ENCODE measurements at regions not wholly inside any gene's neighbourhood (a gene's known extent, or its start where the extent isn't known, plus 50 kb on each side); places are given as distances from the start of the nearest gene placed in this dataset.

- TF ChIP-seq GMEB1 (CRISPR knock-in tag; IDR thresholded peaks at IDR 0.05) (no peak), ZFP1 (CRISPR knock-in tag; IDR thresholded peaks at IDR 0.05) (peak; percentile 8; the same call in 1 of the 2 replicates), ELF4 (CRISPR knock-in tag; IDR thresholded peaks at IDR 0.05) (no peak; the same call in 1 of the 2 replicates), RFX7 (CRISPR knock-in tag; IDR thresholded peaks at IDR 0.05) (no peak), ZNF77 (CRISPR knock-in tag; IDR thresholded peaks at IDR 0.05) (no peak), LARP7 (IDR thresholded peaks at IDR 0.05) (no peak), ARHGAP35 (IDR thresholded peaks at IDR 0.05; ENCODE audit: partially characterized antibody) (no peak), SFPQ (IDR thresholded peaks at IDR 0.05; ENCODE audit: low read depth, low read length) (no peak), SMAD1 (IDR thresholded peaks at IDR 0.05; ENCODE audit: low read depth, low read length, partially characterized antibody) (no peak), GATAD2A (IDR thresholded peaks at IDR 0.05) (no peak), ELF1 (tag; IDR thresholded peaks at IDR 0.05) (peak; percentile 73), PHF21A (IDR thresholded peaks at IDR 0.05; ENCODE audit: borderline replicate concordance, low read depth) (no peak), NCOA1 (IDR thresholded peaks at IDR 0.05; ENCODE audit: low read depth) (no peak), ZNF146 (CRISPR knock-in tag; IDR thresholded peaks at IDR 0.05; ENCODE audit: unreplicated experiment) (no peak), FOXM1 (IDR thresholded peaks at IDR 0.05; ENCODE audit: low read depth) (no peak), FOXM1 (CRISPR knock-in tag; IDR thresholded peaks at IDR 0.05; ENCODE audit: low read depth) (no peak), ATF2 (CRISPR knock-in tag; IDR thresholded peaks at IDR 0.05) (no peak), ZNF57 (CRISPR knock-in tag; IDR thresholded peaks at IDR 0.05) (no peak), THAP12 (CRISPR knock-in tag; IDR thresholded peaks at IDR 0.05) (no peak), ZNF384 (IDR thresholded peaks at IDR 0.05; ENCODE audit: low read depth, low read length) (no peak), KLF10 (CRISPR knock-in tag; IDR thresholded peaks at IDR 0.05) (peak; percentile 54; the same call in 1 of the 2 replicates), HOXB6 (CRISPR knock-in tag; IDR thresholded peaks at IDR 0.05; ENCODE audit: borderline replicate concordance) (0 out of 2 replicates have a peak, but pooled peaks have one; percentile 6), KLF16 (IDR thresholded peaks at IDR 0.05) (no peak)
Observed at GRCh38 chr1:234725177-234726132, 115.5 kb upstream of the IRF2BP2 start (continued).

All from K562 (cell line).